IMR-90 (cell line): ENCODE measurements at regions not wholly inside any gene's neighbourhood (a gene's known extent, or its start where the extent isn't known, plus 50 kb on each side); places are given as distances from the start of the nearest gene placed in this dataset.

ENCODE experiments used
- ATAC-seq: fragments of 200-7000 bp; cut with Tn5 transposase; 2 replicates; pipeline ENCODE4 v1.9.1; 2020; ENCODE audit warnings: low read depth, mild to moderate bottlenecking, moderate library complexity
- BruUV-seq: library from RNA; stranded (reverse); fragments of 400-500 nt; replicated peaks from 2 replicates; lab custom pipeline; 2021; lab: Mats Ljungman, UMichigan
- CTCF ChIA-PET: fragments of 300-600 bp; formaldehyde crosslinking; extraction: SDS; loops from one replicate; lab custom pipeline; 2021; ENCODE audit warnings: antibody characterized with exemption; lab: Yijun Ruan, JAX
- POLR2A ChIA-PET: fragments of 300-600 bp; sonication (Branson Sonifier 250); formaldehyde crosslinking; loops from one replicate; lab custom pipeline; 2022; ENCODE audit warnings: antibody characterized with exemption; ENCODE audit not compliant: unreplicated experiment; lab: Charles Lee
- DNase-seq: peaks from one replicate; pipeline ENCODE4 v3.0.0; 2013
- H2AFZ ChIP-seq: replicated peaks from 2 replicates; pipeline ENCODE3; 2013; ENCODE audit warnings: low read length, mild to moderate bottlenecking; ENCODE audit not compliant: poor library complexity
- H2AK5ac ChIP-seq: 2 replicates; pipeline ENCODE4 v1.6.1; 2013; ENCODE audit warnings: low read depth, low read length, inconsistent platforms
- H2AK9ac ChIP-seq: replicated peaks from 2 replicates; pipeline ENCODE3; 2013; ENCODE audit warnings: mild to moderate bottlenecking, low read depth, low read length, moderate library complexity; ENCODE audit not compliant: poor library complexity
- H2BK120ac ChIP-seq: 2 replicates; pipeline ENCODE4 v1.6.1; 2013; ENCODE audit warnings: low read depth, low read length, inconsistent platforms
- H2BK15ac ChIP-seq: 3 replicates; pipeline ENCODE4 v1.6.1; 2013; ENCODE audit warnings: low read depth, low read length, inconsistent platforms
- H2BK20ac ChIP-seq: 2 replicates; pipeline ENCODE4 v1.6.1; 2013; ENCODE audit warnings: low read depth, mild to moderate bottlenecking, inconsistent platforms, low read length, moderate library complexity
- H2BK5ac ChIP-seq: 2 replicates; pipeline ENCODE4 v1.6.1; 2013; ENCODE audit warnings: mild to moderate bottlenecking, low read depth, low read length, inconsistent platforms; ENCODE audit not compliant: poor library complexity, severe bottlenecking
- H3K14ac ChIP-seq: replicated peaks from 2 replicates; pipeline ENCODE4 v1.6.1; 2013; ENCODE audit warnings: low read depth, low read length, inconsistent platforms
- H3K18ac ChIP-seq: 2 replicates; pipeline ENCODE4 v1.6.1; 2013; ENCODE audit warnings: low read depth, low read length, control low read depth
- H3K23ac ChIP-seq: 2 replicates; pipeline ENCODE4 v1.6.1; 2013; ENCODE audit warnings: low read depth, low read length, inconsistent platforms
- H3K27ac ChIP-seq: 2 replicates; pipeline ENCODE4 v1.5.1; 2013; ENCODE audit warnings: mild to moderate bottlenecking, control low read depth, low read length; ENCODE audit not compliant: insufficient read depth
- H3K27me3 ChIP-seq: 2 replicates; pipeline ENCODE4 v1.6.1; 2013; ENCODE audit warnings: low read length; ENCODE audit not compliant: control insufficient read depth, insufficient read depth
- H3K36me3 ChIP-seq: 2 replicates; pipeline ENCODE4 v1.6.1; 2013; ENCODE audit warnings: low read length, mixed read lengths; ENCODE audit not compliant: control insufficient read depth, insufficient read depth
- H3K4ac ChIP-seq: 2 replicates; pipeline ENCODE4 v1.6.1; 2013; ENCODE audit warnings: low read depth, low read length, inconsistent platforms
- H3K4me1 ChIP-seq: 2 replicates; pipeline ENCODE4 v1.6.1; 2013; ENCODE audit warnings: low read length, mixed read lengths; ENCODE audit not compliant: control insufficient read depth, insufficient read depth
- H3K4me2 ChIP-seq: 2 replicates; pipeline ENCODE4 v1.6.1; 2013; ENCODE audit warnings: low read depth, mild to moderate bottlenecking, control low read depth, low read length, moderate library complexity
- H3K4me3 ChIP-seq: 2 replicates; pipeline ENCODE4 v1.5.1; 2013; ENCODE audit warnings: low read depth, mild to moderate bottlenecking, control low read depth, low read length, moderate library complexity; ENCODE audit not compliant: insufficient read depth
- H3K56ac ChIP-seq: 2 replicates; pipeline ENCODE4 v1.6.1; 2013; ENCODE audit warnings: low read length, inconsistent platforms; ENCODE audit not compliant: insufficient read depth; ENCODE audit errors: extremely low read depth
- H3K79me1 ChIP-seq, 2 experiments: 2 replicates each; pipeline ENCODE4 v1.6.1; 2013; ENCODE audit warnings: low read length in 2 of 2, inconsistent platforms in 1 of 2, low read depth in 1 of 2
- H3K9ac ChIP-seq: 2 replicates; pipeline ENCODE4 v1.6.1; 2013; ENCODE audit warnings: low read depth, low read length, control low read depth
- H3K9me1 ChIP-seq: 2 replicates; pipeline ENCODE4 v1.6.1; 2013; ENCODE audit warnings: low read length, inconsistent platforms; ENCODE audit not compliant: insufficient read depth
- H3K9me3 ChIP-seq: 2 replicates; pipeline ENCODE4 v1.6.1; 2013; ENCODE audit warnings: low read length; ENCODE audit not compliant: control insufficient read depth, insufficient read depth
- H4K20me1 ChIP-seq: 2 replicates; pipeline ENCODE4 v1.6.1; 2013; ENCODE audit warnings: low read length, inconsistent platforms; ENCODE audit not compliant: insufficient read depth
- H4K5ac ChIP-seq: 2 replicates; pipeline ENCODE4 v1.6.1; 2013; ENCODE audit warnings: mild to moderate bottlenecking, low read depth, low read length, control low read depth
- H4K8ac ChIP-seq, 2 experiments: 2 replicates each; pipeline ENCODE4 v1.6.1; 2013; ENCODE audit warnings: low read depth in 2 of 2, low read length in 2 of 2, control low read depth in 1 of 2, inconsistent platforms in 1 of 2
- H4K91ac ChIP-seq: 2 replicates; pipeline ENCODE4 v1.6.1; 2013; ENCODE audit warnings: low read depth, low read length, inconsistent platforms; ENCODE audit not compliant: insufficient read depth
- USF2 ChIP-seq: fragments of 150-350 bp; IDR thresholded peaks from 2 replicates; pipeline ENCODE4 v1.6.1; 2017; ENCODE audit warnings: mild to moderate bottlenecking, antibody characterized with exemption, low read length, low read depth
- WGBS, 2 experiments: methylation state at CpG; one replicate each; pipeline versions ENCODE4 v1.1.5 to v1.1.7; 2013; ENCODE audit warnings: missing lambda C conversion rate in 2 of 2; ENCODE audit not compliant: insufficient read length in 1 of 2; ENCODE audit errors: extremely low coverage in 2 of 2; 5-methylcytosine and 5-hydroxymethylcytosine counted together
- dilution Hi-C: fragments of 300-500 bp; cut with HindIII; formaldehyde crosslinking; loops from one replicate; pipeline ENCODE4 v1.14.3; 2018; ENCODE audit warnings: low sequenced_read_pairs; ENCODE audit not compliant: unreplicated experiment
- in situ Hi-C: fragments of 300-500 bp; cut with MboI; formaldehyde crosslinking; loops from 3 replicates; pipeline ENCODE4 v1.14.3; 2019; ENCODE audit warnings: low sequenced_read_pairs, inconsistent platforms, mixed read lengths
- intact Hi-C: fragments of 100-400 bp; cut with micrococcal nuclease; formaldehyde crosslinking; loops from 2 replicates; pipeline ENCODE4 v1.10.0; 2022

GRCh38 chr1:208691012-208691411, 446.8 kb upstream of the PLXNA2 start:
- H2BK15ac ChIP-seq, result no peak overlapping the region
- no peak overlapping the region for H2AK5ac ChIP-seq
- ChIA-PET POLR2A (no interaction called here), CTCF (no interaction called here)
- no peak overlapping the region for H3K27ac ChIP-seq
- no peak overlapping the region for H3K4me2 ChIP-seq
- H3K56ac ChIP-seq, result no peak overlapping the region
- H3K23ac ChIP-seq, result no peak overlapping the region
- intact Hi-C loops, result no loop called here
- DNase-seq, result no peak
- no peak overlapping the region for H3K4me3 ChIP-seq
- H3K9ac ChIP-seq, result no peak overlapping the region
- H4K8ac ChIP-seq, result no peak overlapping the region
- TF ChIP-seq USF2, result no peak
- no peak overlapping the region for H3K14ac ChIP-seq
- ATAC-seq, result no peak
- H3K79me1 ChIP-seq, result no peaks in the 10 kb centered on the region
- H3K4ac ChIP-seq, result no peak overlapping the region
- H4K5ac ChIP-seq, result no peak overlapping the region
- H3K18ac ChIP-seq, result no peak overlapping the region
- H3K4me1 ChIP-seq, result no peaks in the 10 kb centered on the region
- H4K20me1 ChIP-seq, result no peaks in the 10 kb centered on the region
- H2BK120ac ChIP-seq, result no peak overlapping the region
- H3K27me3 ChIP-seq, result no peaks in the 10 kb centered on the region
- no peak overlapping the region for H2AFZ ChIP-seq
- no peak overlapping the region for H2AK9ac ChIP-seq
- in situ Hi-C loops, result no loop called here
- dilution Hi-C loops, result no loop called here
- no peak overlapping the region for H2BK5ac ChIP-seq
- BruUV-seq, result no TSS peak
- H3K9me3 ChIP-seq, result peaks cover 6% of the 10 kb centered on the region
- no peaks in the 10 kb centered on the region for H3K9me1 ChIP-seq
- no CpG with 5 or more reads among the region's 3 CpGs for WGBS, 2 experiments
- H3K36me3 ChIP-seq, result no peaks in the 10 kb centered on the region
- H2BK20ac ChIP-seq, result no peak overlapping the region
- H4K91ac ChIP-seq, result no peak overlapping the region
